ENCODE measurements at regions not wholly inside any gene's neighbourhood (a gene's known extent, or its start where the extent isn't known, plus 50 kb on each side); places are given as distances from the start of the nearest gene placed in this dataset.

DNA sequence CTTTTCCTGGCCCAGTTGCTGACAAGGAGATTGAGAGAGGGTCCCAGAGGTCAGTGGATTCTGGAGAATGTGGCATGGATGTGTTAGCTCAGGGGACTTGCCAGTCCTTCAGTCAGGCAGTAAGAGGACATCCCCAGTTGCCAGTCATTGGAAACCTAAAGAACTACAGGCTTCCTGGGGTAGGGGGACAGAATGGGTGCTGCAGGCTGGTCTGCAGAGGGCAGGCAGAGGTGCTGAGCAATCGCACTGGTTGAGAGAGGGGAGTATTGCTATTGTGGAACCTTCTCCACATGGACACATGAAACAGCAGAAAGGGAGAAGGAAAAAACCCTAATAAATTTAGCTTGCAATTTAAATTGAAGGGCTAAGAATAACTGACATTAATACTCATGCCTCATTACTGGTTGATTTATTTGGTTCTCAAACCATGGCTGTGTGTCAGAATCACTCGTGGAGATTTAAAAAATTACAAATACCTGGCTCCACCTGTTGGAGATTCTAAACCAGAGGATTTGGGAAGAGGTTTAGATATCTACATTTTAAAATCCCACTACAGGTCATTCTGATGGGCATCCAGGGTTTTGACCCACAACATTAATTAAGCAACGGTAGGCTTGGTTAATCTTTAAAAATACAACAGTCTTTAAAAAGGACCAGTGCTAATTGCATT is 71.2 kb upstream of the SLC38A2 start:
- no peak for DNase-seq

DNA sequence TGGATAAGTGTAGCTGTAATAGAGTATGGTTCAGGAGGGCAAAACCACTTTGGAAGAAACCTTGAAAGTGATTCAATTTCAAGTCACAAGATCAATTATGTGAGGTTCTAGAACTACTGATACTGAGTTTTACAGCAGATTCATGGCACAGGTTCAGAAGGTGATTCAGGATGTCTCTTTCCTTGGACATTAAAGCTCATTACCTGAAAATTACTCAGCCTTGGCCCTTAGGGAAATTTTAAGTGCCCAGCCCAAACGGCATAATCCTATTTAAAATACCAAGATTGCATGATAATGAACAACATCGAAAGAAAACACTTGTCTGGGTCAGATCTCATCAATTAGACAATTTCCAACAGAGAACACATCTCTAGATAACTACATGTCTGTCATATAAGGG is 70.2 kb upstream of the SLC38A2 start:
- DNase-seq, result no peak

DNA sequence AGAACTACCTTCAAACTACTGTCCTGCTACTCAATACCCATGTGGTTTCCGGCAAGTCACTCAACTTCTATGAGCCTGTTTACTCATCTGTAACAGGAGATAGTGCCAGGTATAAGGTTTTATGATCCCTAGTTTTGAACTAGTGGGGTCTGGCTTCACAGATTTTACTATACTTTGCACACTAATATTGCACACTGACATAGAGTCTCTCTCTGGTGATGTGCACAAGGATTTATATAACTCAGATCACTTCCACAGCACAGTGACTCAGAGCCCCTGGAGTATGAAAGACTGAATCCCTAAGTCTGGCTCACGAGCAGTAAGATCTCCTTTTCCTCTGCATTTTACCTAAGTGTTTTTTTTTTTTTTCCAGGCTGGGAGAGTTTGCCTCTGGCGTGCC is 69.7 kb upstream of the SLC38A2 start:
- DNase-seq, result no peak

DNA sequence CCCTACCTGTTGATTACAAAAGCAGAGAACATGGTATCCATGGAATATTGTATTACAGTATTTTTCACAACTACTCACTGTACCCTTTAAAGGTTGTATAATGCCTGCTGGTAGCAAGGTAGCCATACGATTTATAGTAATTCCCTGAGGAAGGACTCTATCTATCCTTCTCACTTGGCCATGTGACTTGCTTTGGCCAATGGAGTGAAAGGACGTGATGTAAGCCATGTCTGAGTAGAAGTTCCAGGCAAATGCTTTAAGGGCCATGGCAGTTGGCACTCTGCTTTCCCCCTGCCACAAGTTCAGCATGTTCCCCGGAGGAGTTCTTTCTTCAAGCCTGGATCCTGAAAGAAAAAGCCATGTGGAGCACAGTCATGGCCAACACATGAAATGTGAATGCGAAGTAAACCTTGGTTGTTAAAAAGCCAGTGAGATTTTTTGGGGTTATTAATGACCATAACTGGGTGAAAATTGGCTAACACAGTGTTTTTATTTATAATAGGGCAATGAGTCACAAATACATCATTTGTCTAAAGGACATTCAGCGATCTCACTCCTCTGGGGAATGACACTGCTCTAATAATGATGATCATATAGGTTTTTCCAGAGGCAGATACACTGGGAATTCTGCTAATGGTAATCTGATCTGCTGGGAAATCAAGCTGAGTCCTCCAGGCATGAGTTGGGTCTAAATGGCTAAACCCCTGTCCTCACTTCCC is 67.4 kb upstream of the SLC38A2 start:
- no peak for DNase-seq

DNA sequence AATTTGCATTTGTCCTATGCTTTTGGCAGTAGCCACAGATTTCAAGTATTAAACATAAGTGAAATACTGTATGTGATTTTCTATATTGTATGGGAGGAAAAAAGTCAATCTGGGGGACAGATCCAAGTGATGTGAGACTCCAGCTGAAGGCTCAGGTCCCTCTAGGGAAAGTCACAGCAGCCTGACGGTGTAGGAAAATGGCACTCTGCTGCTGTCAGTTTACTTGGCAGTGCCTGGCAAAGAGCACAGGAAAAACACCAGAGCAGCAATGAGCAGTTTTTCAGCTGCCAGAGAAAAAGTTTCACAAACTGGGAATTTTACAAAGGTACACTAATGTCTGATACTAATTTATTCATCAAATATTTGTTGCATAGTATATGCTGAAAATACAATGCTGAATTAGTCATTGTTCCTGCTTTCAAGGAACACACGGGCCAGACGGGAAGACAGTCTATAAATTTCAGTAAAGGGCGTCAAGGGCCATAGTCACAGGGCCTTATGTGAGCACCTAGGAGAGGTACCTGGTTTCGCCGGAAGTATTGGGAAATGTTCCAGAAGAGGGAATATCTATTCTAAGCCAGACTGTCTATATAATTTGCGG is 66.2 kb upstream of the SLC38A2 start:
- no peak for DNase-seq

DNA sequence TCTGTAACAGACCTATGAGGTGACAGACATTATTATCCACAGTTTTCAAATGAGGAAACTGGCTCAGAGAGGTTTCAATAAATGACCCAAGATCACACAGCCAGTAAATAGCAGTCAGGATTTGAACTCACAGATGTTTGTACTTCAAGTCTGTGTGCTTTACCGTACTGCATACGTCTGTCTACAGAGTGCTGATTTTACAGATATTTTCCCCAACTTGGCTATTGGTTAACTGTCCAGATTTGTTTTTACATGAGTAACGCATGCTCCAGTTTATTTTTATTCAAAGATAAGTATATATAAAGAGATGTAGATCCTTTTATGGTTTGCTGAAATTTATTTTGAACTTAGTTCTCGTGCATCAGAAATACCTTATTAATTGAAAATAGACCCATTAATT is 65.7 kb upstream of the SLC38A2 start:
- no peak for DNase-seq

DNA sequence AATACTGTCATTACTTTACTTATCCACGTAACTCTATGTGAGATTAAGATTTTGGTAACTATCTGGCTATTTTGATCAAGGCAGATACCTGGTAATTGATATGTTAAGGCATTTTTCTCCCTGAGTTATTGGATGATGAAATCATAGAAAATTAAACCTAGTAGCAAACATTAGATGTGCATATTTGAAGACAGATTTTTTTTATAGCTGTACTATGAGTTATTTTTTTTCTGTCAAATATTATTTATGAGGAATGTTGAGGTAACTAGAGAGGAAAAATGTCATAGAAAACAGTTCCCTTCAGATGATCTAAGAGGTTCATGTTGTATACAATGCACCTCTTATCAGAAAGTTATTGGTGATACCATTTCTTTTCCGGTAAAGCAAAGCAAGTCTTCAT is 64.9 kb upstream of the SLC38A2 start:
- no peak for DNase-seq

DNA sequence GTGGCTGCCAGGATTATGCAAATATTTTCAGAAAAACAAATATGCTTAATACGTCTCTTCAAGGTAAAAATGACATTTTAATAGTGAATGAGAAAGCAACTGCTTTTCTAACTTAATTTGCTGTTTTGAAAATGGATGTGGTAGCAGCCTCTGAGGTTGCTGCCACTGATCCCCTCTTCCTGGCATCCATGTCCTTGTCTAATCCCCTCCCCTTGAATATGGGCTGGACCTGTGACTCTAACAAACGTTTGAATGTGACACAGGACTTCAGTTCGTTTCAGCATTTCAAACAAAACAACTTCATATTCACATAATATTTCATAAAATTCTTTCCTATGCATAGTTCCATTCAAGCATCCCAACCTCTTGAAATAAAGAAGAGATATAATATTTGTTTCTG is 64.2 kb upstream of the SLC38A2 start:
- no peak for DNase-seq

DNA sequence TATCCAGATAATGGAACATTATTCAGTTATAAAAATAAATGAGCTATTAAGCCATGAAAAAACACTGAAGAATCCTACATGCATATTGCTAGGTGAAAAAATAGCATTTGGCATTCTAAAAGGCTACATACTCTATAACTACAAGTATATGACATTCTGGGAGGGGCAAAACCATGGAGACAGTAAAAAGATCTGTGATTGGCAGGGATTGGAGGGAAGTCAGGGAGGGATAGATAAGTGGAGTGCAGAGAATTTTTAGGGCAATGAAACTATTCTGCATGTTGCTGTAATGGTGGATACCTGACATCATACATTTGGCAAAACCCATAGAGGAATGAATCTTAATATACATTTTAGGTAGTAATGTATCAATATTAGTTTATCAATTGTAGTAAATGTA is 63.1 kb upstream of the SLC38A2 start:
- no peak for DNase-seq

DNA sequence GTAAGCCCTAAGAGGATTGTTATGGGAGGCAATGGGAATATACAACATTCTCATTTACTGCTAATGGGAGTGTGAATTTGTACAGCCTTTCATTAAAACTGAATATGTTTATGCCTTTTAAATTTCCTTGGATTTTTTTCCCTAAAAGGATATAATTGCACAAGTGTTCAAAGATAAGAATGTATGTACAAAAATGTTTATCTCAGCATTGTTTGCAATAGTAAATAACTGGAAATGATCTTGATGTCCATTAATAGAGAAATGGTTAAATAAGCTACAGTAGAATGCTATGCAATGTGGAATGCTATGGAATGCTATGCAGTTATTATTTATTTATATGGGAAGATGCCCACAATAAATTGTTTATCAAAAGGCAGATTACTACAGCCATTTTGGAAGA is 62.5 kb upstream of the SLC38A2 start:
- no peak for DNase-seq

DNA sequence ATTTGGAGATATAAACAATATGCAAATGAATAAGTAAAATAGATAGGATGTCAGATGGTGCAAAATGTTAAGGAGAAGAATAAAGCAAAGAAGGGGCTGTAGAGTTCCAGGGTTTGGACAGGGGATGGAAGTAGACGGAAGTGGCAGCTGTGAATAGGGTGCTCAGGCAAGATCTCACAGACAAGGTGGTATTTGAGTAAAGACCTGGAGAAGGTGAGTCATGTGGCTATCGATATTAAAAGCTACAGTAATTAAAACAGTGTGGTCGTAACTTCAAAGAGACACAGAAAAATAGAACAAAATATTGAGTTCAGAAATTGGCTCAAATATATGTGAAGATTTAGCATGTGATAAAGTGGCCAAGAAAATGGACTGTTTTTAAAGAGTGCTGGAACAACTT is 61.3 kb upstream of the SLC38A2 start:
- no peak for DNase-seq

DNA sequence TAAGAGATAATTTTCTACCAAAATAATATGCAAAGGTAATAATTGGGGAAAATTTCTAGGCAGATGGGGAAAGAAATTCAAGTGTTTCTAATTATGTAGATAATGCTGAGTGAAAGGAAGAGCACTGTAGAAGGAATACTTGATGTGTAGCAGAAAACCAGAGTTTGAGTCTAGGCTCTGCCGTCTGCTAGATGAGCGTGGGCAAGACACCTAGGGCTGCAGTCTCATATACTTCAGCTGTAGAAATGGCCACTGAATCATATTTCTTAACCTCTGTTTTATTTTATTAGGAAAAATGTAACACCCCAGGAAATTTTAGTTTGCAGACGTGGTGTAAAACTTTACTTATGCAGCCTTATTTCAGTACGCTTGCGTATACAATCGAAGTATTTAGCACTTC is 59.8 kb upstream of the SLC38A2 start:
- DNase-seq, result no peak

DNA sequence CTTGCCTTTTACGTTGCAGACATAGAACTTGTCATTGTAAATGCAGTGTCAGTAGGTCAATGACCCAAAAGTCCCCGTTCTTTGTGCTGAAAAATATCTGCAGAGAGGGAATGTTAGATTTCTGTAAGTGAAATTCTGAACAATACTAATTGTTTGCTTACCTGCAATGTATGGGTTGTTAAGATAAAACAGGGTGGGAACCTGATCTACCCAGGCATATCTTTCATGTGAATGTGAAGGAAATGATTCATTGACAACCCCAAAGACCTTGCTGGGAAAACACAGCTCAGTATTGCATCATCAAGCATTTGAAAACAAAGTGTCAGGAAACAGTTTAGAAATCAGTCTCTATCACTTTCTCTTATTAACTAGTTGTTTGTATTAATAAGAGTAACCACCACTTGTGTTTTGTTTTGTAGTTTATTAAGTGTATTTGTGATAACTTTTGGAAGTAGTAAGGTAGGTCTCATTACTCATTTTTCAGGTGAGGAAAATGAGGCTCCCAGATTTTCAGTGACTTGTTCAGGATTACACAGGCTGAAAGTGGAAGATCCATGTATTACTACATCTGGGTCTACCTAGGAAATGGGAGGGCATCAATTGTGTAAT is 57.9 kb upstream of the SLC38A2 start:
- DNase-seq, result no peak
